ENCODE measurements at regions not wholly inside any gene's neighbourhood (a gene's known extent, or its start where the extent isn't known, plus 50 kb on each side); places are given as distances from the start of the nearest gene placed in this dataset.

GRCh38 chr1:244356376-244356775 is 95.3 kb downstream of the ADSS2 start:
- TF ChIP-seq, protein P1, sequence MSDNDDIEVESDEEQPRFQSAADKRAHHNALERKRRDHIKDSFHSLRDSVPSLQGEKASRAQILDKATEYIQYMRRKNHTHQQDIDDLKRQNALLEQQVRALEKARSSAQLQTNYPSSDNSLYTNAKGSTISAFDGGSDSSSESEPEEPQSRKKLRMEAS (IDR thresholded peaks at IDR 0.05; ENCODE audit: low read depth, low read length), result no peak
- TF ChIP-seq BCLAF1 (IDR thresholded peaks at IDR 0.05), result no peak
- no peak for TF ChIP-seq SMAD5 (IDR thresholded peaks at IDR 0.05; ENCODE audit: low read depth)
